ENCODE measurements at regions not wholly inside any gene's neighbourhood (a gene's known extent, or its start where the extent isn't known, plus 50 kb on each side); places are given as distances from the start of the nearest gene placed in this dataset.
"Not testable (repeated sequence)": the region's sequence is repeated elsewhere in the genome, so short reads cannot be mapped to it uniquely, and the experiment has no call there.

DNA sequence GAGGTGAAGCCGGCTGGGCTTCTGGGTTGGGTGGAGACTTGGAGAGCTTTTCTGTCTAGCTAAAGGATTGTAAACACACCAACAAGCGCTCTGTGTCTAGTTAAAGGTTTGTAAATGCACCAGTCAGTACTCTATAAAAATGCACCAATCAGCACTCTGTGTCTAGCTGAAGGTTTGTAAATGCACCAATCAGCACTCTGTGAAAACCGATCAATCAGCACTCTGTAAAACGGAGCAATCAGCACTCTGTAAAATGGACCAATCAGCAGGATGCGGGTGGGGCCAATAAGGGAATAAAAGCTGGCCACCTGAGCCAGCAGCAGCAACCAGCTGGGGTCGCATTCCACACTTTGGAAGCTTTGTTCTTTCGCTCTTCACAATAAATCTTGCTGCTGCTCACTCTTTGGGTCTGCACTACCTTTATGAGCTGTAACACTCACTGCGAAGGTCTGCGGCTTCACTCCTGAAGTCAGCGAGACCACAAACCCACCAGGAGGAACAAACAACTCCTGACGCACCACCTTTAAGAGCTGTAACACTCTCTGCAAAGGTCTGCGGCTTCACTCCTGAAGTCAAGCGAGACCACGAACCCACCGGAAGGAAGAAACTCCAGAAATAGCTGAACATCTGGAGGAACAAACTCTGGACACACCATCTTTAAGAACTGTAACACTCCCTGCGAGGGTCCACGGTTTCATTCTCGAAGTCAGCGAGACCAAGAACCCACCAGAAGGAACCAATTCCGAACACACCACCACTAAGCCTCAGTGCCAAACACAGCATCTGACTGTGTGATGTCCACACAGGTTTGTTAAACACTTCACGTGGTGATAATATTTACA lies 378.2 kb upstream of the CCDC54 start:
- not testable (repeated sequence) for DNase-seq (ENCODE audit: low read depth in 3 of 3, low spot score in 2 of 3)

DNA sequence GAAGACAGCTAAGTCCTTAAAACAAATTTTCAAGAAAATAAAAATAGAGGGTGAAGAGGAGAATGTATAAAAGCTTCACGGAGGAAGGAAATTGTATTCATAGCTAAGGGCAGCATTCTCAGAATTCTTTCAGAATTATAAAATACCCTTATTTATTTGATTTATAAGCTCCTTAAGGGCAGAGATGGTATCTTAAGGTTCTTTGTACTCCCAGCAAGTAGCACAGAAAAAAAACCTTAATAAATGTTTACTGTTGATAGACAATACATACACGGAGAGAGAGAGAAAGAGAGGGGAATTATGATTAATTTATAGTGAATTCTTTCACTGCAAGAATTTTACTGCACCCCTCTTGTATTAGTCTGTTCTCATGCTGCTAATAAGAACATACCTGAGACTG lies 375.6 kb upstream of the CCDC54 start:
- DNase-seq (ENCODE audit: low read depth in 3 of 3, low spot score in 2 of 3) = no peak

DNA sequence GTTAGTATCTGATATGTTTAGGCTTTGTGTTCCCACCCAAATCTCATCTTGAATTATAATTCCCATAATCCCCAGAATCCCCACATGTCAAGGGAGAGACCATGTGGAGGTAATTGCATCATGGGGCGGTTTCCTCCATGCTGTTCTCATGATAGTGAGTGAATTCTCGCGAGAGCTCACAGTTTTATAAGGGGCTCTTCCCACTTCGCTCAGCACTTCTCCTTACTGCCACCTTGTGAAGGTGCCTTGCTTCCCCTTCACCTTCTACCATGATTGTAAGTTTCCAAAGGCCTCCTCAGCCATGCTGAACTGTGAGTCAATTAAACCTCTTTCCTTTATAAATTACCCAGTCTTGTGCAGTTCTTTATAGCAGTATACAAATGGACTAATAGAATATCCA lies 371.9 kb upstream of the CCDC54 start:
- DNase-seq (ENCODE audit: low read depth in 3 of 3, low spot score in 2 of 3) = not testable (repeated sequence)

DNA sequence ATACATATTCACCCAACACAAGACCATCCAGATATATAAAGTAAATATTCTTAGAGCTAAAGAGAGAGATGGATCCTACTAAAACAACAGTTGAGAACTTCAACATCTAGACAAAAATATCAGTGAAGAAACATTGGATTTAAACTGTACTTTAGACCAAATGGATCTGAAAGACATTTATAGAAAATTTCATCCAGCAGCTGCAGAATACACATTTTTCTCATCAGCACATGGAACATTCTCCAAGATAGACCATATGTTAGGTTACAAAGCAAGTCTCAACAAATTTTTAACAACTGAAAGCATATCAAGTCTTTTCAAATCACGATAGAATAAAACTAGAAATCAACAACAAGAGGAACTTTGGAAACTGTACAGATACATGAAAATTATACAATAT lies 369.0 kb upstream of the CCDC54 start:
- DNase-seq (ENCODE audit: low read depth in 3 of 3, low spot score in 2 of 3) = no peak

DNA sequence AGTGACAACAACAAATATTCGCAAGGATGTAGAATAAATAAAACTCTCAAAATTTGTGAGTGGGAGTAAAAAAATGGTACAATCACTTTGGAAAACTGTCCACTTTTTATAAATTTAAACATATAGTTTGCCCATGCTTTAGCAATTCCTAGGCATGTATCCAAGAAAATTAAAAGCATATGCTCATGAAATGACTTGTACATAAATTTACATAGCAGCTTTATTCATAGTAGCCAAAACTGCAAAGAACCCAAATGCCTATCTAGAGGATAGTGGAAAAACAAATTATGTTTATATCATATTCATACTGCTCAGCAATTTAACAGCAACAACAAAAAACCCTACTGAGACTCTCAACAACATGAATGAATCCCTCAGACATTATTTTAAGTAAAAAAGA lies 363.6 kb upstream of the CCDC54 start:
- no peak for DNase-seq (ENCODE audit: low read depth in 3 of 3, low spot score in 2 of 3)

DNA sequence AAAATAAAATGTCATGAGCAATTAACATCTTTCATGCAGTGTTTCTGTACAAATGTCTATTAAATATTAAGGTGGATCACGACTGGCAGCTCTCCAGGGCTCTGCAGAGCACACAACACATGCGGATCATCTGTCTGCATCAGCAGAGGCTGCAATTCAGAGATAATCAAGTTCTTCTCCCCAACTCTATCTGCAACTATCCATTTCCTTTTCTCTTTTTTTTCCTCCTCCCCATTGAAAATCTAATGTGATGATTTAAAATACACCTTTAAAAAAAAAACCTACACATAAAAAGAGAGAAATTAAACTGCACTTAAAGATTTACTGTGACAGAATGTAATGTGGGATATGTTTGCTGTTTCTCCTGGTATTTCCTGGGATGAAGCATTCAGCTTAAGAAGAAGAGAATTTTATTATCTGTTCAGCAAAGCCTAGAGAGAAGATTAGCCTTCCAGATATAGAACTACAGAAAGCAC lies 352.6 kb upstream of the CCDC54 start:
- no peak for DNase-seq (ENCODE audit: low read depth in 3 of 3, low spot score in 2 of 3)

DNA sequence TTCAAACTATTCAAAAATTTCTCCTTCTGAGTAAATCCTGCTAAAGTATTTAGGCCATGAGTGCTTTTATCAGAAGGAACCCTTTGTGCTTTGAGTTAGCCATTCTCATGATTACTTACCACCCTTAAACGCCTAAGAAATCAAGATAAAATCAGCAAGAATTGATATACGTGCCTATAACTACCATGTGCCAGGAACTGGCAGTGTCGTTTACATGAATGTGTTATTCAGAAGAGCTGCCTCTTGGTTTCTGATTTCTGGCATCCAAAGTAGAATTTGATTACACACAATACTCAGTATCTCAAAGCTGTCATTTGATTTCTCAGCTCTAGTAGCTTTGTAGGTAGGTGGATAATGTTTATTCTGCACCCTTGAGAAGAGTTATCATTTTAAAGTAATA lies 351.3 kb upstream of the CCDC54 start:
- no peak for DNase-seq (ENCODE audit: low read depth in 3 of 3, low spot score in 2 of 3)

DNA sequence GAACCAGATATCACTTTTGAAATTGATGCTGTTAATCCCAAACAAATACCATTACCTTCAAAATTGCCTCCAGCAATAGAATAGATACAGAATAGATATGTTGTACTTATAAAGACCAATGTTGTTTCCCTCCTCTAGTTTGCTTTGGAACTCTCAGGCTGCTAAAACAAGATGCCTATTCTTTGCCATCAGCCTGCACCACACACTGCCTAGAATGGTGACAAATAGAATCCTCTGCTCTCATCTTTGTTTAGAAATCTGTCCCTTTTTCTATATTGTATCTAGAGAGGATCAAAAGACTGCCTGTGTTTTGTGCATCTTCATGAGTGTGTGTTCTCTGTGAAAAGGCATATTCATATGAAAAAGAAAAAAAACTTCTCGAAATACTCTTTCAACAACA lies 349.2 kb upstream of the CCDC54 start:
- DNase-seq (ENCODE audit: low read depth in 3 of 3, low spot score in 2 of 3) = no peak

DNA sequence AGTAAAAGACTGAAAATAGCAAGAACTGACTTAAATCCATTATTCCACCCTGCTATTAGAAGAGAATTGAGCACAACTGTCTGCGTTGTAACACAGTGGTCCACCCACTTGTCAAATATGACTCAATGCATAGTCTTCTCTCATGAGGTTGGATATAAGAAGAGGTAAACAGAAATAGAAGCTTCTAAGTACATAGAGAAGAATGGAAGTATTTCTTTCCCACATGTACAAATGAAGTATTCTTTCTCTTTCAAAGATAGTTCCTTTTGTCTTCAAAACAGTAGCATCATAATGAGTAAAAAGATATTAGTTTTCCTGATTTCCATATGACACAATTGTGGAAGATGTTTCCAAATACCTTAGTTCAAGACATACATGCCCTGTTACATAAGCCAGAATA lies 348.6 kb upstream of the CCDC54 start:
- no peak for DNase-seq (ENCODE audit: low read depth in 3 of 3, low spot score in 2 of 3)

DNA sequence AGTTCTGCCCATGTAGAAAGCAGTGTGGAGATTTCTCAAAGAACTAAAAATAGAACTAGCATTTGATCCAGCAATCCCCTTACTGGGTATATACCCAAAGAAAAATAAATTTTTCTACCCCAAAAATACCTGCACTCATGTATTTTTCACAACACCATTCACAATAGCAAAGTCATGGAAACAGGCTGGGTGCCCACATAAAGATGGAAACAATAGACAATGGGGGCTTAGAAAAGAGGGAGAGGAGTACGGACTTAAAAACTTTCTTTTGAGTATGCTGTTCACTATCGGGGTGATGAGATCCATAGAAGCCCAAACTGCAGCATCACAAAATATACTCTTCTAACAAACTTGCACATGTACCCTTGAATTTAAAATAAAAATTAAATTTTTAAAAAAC lies 345.1 kb upstream of the CCDC54 start:
- DNase-seq (ENCODE audit: low read depth in 3 of 3, low spot score in 2 of 3) = no peak

DNA sequence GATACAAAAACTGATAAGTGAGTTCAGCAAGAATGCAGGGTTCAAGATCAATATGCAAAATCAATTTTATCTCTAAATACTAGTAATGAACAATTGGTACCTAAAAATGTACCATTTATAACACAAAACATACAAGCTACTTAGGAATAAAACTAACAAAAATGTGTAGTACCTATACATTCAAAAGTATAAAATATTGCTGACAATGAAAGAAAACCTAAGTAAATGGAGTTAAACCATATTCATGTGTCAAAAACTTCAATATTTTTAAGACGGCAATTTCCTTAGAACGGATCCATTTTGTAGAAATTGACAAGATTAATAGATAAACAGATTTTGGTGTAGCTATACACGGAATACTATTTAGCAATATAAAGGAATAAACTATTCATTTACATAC lies 343.1 kb upstream of the CCDC54 start:
- no peak for DNase-seq (ENCODE audit: low read depth in 3 of 3, low spot score in 2 of 3)

DNA sequence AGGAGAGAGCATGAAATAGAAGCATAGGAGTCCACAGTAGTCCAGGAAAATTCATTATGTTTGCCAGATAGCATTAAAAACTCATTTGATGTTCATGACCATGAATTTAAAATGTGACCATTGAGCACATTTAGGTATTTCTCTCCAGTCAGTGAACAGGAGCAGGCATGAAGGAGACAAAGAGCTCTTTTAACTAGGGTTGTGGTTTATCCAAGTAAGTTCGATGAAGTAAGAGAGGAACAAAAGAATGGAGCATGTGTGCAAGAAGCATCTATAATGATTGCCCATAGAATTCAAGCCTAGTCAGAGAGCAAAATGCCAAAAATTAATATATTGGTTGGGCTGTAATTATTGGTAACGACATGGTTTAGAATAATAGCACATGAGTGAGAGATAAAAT lies 342.1 kb upstream of the CCDC54 start:
- DNase-seq (ENCODE audit: low read depth in 3 of 3, low spot score in 2 of 3) = no peak

DNA sequence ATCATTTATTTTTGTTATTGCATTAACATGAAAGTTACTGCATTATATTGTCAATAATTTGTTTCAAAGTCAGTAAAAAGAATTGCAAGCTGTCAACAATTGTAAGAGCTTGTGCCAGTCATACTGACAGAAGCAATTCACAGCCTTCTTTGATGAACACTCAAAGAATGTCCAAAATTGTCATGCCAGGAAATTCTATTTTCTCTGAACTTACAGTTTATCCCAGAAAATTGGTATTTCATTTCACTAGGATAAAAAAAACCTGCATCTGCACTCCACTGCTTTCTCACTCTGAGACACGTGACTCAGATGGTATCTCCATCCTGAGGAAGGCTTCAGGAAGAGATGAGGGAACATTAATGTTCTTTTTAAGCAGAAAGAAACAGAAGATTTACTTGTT lies 332.6 kb upstream of the CCDC54 start:
- DNase-seq (ENCODE audit: low read depth in 3 of 3, low spot score in 2 of 3) = no peak

DNA sequence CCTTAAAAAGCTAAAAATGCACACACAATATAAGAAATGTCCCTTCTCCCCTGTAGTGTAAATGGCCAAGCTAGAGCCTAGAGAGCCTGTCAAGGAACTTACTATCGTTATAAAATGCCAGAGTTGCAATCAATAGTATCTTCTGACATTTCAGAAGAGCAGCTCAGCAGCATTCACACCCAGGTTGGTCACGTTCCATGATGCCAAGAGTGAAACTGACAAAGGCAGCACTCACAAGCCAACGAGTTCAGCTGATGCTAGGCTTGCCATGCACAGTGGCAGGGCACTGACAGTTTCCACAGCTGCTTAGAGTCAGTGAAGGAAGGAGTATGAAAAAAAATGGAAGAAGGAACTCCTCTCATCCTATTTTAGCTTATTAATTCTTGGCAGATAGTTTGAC lies 331.4 kb upstream of the CCDC54 start:
- no peak for DNase-seq (ENCODE audit: low read depth in 3 of 3, low spot score in 2 of 3)

DNA sequence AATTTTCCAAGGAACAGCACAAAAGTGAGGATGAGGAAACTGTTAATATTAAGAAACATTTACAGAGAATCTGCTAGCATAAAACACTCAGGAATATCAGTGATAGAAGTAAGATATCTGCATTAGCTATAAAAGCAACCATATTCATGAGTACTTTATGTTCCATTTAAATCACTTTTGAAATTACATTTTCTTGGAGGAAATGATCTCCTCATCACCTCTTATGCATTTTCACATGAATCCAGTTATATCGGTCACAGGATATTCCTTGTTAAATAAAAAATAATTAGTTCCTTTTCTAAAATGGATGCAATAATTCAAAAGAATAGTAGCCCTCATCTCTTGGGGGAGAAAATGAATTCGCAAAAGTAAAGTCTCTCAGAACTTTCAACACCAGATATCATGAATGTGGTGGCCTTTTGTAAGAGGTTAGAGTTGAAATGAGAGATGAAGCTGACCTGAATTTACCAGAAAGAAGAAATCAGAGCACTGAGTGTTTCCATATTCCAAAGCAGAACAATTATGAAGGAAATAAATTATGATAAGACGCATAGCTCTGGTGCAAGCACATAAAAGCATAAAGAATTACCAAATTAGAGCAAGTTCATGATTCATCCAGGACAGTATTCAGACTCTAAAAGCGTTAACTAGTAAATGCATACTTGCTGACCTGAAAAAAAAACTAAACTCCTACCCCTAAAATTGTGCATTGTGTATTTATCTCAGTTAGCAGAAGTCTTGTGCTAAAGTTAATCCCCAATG lies 321.9 kb upstream of the CCDC54 start:
- DNase-seq (ENCODE audit: low read depth in 3 of 3, low spot score in 2 of 3) = no peak

DNA sequence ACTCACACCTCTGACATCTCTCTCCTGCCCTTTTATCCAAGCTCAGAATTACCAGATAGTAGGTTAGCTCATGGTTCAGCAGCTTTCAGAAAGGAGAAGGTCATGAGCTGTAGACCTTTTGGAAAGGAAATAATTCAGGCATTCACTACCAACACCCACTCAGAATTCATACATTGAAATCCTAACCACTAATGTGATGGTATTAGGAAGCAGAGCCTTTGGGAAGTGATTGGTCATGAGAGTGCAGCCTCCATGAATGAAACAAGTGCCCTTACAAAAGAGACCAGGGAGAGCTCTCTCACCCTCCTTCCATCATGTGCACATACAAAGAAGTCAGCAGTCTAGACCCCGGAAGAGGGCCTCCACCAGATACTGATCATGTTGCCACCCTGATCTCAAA lies 315.8 kb upstream of the CCDC54 start:
- DNase-seq (ENCODE audit: low read depth in 3 of 3, low spot score in 2 of 3) = no peak

DNA sequence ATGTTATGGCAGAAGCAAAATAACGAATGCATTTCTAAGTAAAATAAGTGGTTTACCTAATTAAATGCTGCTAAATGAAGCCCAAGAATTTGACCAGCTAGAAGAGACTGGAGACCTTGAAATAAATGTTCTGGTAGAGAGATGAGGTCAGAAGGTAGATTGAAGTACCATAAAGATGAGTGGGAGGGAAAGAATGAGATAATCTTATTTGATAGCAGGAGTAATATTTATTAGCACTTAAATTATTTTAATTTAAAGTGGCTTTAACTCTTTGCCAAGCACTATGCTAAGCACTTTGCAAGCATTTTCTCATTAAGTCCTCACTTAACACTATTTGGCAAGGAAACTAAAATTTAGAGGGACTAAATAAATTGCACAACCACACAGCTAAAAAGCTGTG lies 314.9 kb upstream of the CCDC54 start:
- no peak for DNase-seq (ENCODE audit: low read depth in 3 of 3, low spot score in 2 of 3)

DNA sequence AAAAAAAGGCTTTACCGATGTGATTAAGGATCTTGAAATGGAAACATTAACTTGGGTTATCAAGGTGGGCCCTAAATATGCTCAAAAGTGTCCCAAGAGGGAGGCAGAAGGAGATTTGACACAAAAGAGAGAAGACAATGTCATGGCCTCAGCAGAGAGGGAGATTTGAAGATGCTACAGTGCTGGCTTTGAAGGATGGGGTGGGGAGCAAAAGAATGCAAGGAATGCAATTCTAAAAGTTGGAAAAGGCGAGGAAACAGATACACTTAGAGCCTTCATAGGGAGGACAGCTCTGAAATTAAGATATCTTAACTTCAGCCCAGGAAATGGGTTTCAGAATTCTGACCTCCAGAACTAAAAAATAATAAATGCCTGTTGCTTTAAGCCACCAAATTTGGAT lies 314.5 kb upstream of the CCDC54 start:
- no peak for DNase-seq (ENCODE audit: low read depth in 3 of 3, low spot score in 2 of 3)

DNA sequence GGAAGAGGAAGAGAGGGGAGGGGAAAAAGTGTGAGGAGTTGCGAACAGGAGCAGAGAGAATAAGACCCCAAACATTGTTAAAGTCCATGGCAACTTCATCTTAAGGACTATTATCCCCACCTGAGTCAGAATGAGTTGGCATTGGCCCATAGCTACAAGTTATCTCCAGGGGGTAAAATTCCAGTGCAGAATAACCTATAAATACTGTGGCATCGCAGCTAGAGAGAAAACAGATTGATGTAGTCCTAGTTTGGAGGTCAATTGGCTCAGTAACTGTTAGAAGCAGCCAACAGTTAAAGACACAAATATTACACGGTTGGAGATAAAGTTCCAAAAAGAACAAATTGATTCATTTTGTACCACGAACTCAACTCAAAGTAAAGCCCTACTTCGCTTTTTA lies 313.9 kb upstream of the CCDC54 start:
- DNase-seq (ENCODE audit: low read depth in 3 of 3, low spot score in 2 of 3) = no peak

DNA sequence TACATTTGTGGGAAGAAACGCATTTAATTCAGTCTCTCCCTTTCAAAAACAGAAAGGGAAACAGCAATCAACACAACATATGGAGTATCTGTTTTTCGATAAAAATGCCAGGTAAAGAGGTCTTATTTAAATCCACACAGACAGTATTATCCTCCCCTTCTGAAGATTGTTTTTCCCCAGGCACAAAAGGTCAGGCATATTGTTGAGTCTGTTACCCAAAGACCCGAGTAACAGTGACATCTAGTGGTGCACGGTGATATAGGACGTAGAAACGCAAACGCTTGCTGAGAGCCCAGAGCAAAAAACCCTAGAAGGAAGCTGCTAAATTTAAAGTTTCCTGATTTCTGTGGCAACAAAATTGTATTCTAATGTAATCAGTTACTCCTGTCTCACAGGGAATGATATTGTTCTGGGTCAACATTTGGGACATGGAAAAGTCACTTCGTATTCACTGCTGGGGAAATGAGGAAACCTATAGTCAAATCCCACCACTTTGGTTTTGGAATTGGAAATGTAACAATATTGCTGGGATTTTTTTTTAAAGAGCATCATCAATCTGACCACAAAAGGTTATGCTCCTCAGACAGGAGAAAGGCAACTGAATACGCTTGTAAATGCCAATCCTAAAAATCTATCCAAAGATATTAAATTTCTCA lies 312.7 kb upstream of the CCDC54 start:
- peak; percentile 65 to 69 (median 69) for DNase-seq (ENCODE audit: low read depth in 3 of 3, low spot score in 2 of 3)

DNA sequence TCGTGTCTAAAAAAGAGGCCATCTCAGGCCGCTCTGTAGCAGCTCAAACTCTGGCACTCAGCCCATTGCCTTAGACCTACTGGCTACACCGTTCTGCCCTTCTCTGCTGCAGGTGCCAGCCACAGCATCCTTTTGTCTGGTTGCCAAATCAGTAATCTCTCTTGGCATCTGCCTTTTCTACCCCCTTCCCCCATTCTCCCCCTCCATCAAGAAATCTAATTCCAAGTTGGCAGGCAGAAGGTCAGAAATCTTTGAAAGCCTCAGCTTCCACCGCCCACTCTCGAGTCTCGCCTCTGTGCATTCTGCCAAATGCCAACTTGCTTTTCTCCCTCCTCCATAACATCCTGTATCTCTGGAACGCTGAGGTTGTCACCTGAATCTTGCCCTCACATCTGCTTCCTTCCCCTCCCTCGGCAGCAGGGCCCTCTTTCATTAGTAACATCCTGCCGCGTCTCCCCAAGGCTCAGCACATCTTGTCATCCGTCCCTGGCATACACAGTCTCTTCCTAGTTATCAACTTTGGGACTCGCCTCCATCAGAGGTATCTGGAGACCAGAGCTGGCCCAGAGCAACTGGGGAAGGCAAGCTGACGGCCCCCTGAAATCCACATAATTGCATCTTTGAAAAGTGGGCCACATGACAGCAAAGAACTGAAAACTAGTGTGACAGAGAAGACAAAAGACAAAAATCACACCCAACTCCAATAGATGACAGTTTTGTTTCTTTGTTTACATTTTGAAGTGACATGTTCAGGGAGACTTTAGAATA lies 312.0 kb upstream of the CCDC54 start:
- DNase-seq (ENCODE audit: low read depth in 3 of 3, low spot score in 2 of 3) = no peak
